ENCODE measurements at regions not wholly inside any gene's neighbourhood (a gene's known extent, or its start where the extent isn't known, plus 50 kb on each side); places are given as distances from the start of the nearest gene placed in this dataset.

GRCh38 chr15:94001255-94001801 lies 230.0 kb upstream of the MCTP2 start:
- H3K27me3 ChIP-seq (ENCODE audit: insufficient read depth, poor library complexity, severe bottlenecking) = no peaks in the 10 kb centered on the region
- H3K9me3 ChIP-seq (ENCODE audit: severe bottlenecking) = no peaks in the 10 kb centered on the region
- TF ChIP-seq CTCF (IDR thresholded peaks at IDR 0.05; ENCODE audit: poor library complexity, severe bottlenecking) = no peak
- ATAC-seq (ENCODE audit: low read depth) = no peak
- H3K36me3 ChIP-seq (ENCODE audit: low read depth) = no peaks in the 10 kb centered on the region
- H3K4me3 ChIP-seq (ENCODE audit: severe bottlenecking) = no peak overlapping the region
- no peak for DNase-seq (ENCODE audit: low spot score)
- no peaks in the 10 kb centered on the region for H3K4me1 ChIP-seq (ENCODE audit: insufficient read depth, poor library complexity, severe bottlenecking)
- H3K27ac ChIP-seq (ENCODE audit: poor library complexity, severe bottlenecking) = no peak overlapping the region

GRCh38 chr15:94000606-94001005 lies 230.8 kb upstream of the MCTP2 start:
- no peak for DNase-seq (ENCODE audit: low spot score)
- H3K27ac ChIP-seq (ENCODE audit: poor library complexity, severe bottlenecking) = no peak overlapping the region
- no peaks in the 10 kb centered on the region for H3K36me3 ChIP-seq (ENCODE audit: low read depth)
- H3K4me3 ChIP-seq (ENCODE audit: severe bottlenecking) = no peak overlapping the region
- TF ChIP-seq CTCF (IDR thresholded peaks at IDR 0.05; ENCODE audit: poor library complexity, severe bottlenecking) = no peak
- no peaks in the 10 kb centered on the region for H3K4me1 ChIP-seq (ENCODE audit: insufficient read depth, poor library complexity, severe bottlenecking)
- no peaks in the 10 kb centered on the region for H3K9me3 ChIP-seq (ENCODE audit: severe bottlenecking)
- peak; percentile 29; the same call in 1 of the 3 replicates for ATAC-seq (ENCODE audit: low read depth)
- no peaks in the 10 kb centered on the region for H3K27me3 ChIP-seq (ENCODE audit: insufficient read depth, poor library complexity, severe bottlenecking)

- Histone ChIP-seq H3K4me3 (ENCODE audit: severe bottlenecking) (no peak overlapping the region), H3K36me3 (ENCODE audit: low read depth) (no peaks in the 10 kb centered on the region), H3K9me3 (ENCODE audit: severe bottlenecking) (no peaks in the 10 kb centered on the region), H3K27me3 (ENCODE audit: insufficient read depth, poor library complexity, severe bottlenecking) (no peaks in the 10 kb centered on the region), H3K27ac (ENCODE audit: poor library complexity, severe bottlenecking) (no peak overlapping the region), H3K4me1 (ENCODE audit: insufficient read depth, poor library complexity, severe bottlenecking) (no peaks in the 10 kb centered on the region)
- ATAC-seq (ENCODE audit: low read depth) (peak; percentile 57; the same call in 2 of the 3 replicates), DNase-seq (ENCODE audit: low spot score) (no peak)
- peak; percentile 99 for TF ChIP-seq CTCF (IDR thresholded peaks at IDR 0.05; ENCODE audit: poor library complexity, severe bottlenecking)
Observed at GRCh38 chr15:93997071-93997658, 234.2 kb upstream of the MCTP2 start.

- DNase-seq (ENCODE audit: low spot score) = no peak
- no peaks in the 10 kb centered on the region for H3K4me1 ChIP-seq (ENCODE audit: insufficient read depth, poor library complexity, severe bottlenecking)
- no peaks in the 10 kb centered on the region for H3K9me3 ChIP-seq (ENCODE audit: severe bottlenecking)
- TF ChIP-seq CTCF (IDR thresholded peaks at IDR 0.05; ENCODE audit: poor library complexity, severe bottlenecking) = no peak
- H3K36me3 ChIP-seq (ENCODE audit: low read depth) = no peaks in the 10 kb centered on the region
- no peak overlapping the region for H3K4me3 ChIP-seq (ENCODE audit: severe bottlenecking)
- H3K27me3 ChIP-seq (ENCODE audit: insufficient read depth, poor library complexity, severe bottlenecking) = no peaks in the 10 kb centered on the region
- no peak overlapping the region for H3K27ac ChIP-seq (ENCODE audit: poor library complexity, severe bottlenecking)
- no peak for ATAC-seq (ENCODE audit: low read depth)
Observed at GRCh38 chr15:93989440-93989998, 241.8 kb upstream of the MCTP2 start.

- DNase-seq (ENCODE audit: low spot score) = no peak
- Histone ChIP-seq H3K27ac (ENCODE audit: poor library complexity, severe bottlenecking) (no peak overlapping the region), H3K4me3 (ENCODE audit: severe bottlenecking) (no peak overlapping the region)
Observed at GRCh38 chr15:93987068-93987467, 244.3 kb upstream of the MCTP2 start.

More at GRCh38 chr15:93987068-93987467, 244.3 kb upstream of the MCTP2 start:
- no peak for ATAC-seq (ENCODE audit: low read depth)
- H3K36me3 ChIP-seq (ENCODE audit: low read depth) = no peaks in the 10 kb centered on the region
- no peaks in the 10 kb centered on the region for H3K27me3 ChIP-seq (ENCODE audit: insufficient read depth, poor library complexity, severe bottlenecking)
- no peaks in the 10 kb centered on the region for H3K4me1 ChIP-seq (ENCODE audit: insufficient read depth, poor library complexity, severe bottlenecking)
- no peaks in the 10 kb centered on the region for H3K9me3 ChIP-seq (ENCODE audit: severe bottlenecking)
- no peak for TF ChIP-seq CTCF (IDR thresholded peaks at IDR 0.05; ENCODE audit: poor library complexity, severe bottlenecking)

Measured in RWPE2 (cell line).